ACHN (cell line): ENCODE measurements at regions not wholly inside any gene's neighbourhood (a gene's known extent, or its start where the extent isn't known, plus 50 kb on each side); places are given as distances from the start of the nearest gene placed in this dataset.
A peak's percentile ranks its signal among the peaks of the same experiment; 100 is the strongest.

Source experiments
- DNase-seq: peaks from one replicate; pipeline ENCODE4 v3.0.0-alpha.2; 2015
- in situ Hi-C: cut with HindIII; loops from 2 replicates; pipeline ENCODE4 v1.10.0; 2017; ENCODE audit warnings: low sequenced_read_pairs, low pct_ligation_motif_present, low pct_unique_long_range_greater_than_20kb

GRCh38 chr5:143501310-143502044 lies 98.0 kb upstream of the NR3C1 start:
- no peak for DNase-seq
- in situ Hi-C loops, result no loop called here

GRCh38 chr5:143499480-143500114 lies 96.1 kb upstream of the NR3C1 start:
- no peak for DNase-seq
- in situ Hi-C loops, result no loop called here

GRCh38 chr5:143498821-143499220 lies 95.3 kb upstream of the NR3C1 start:
- no peak for DNase-seq
- in situ Hi-C loops, result no loop called here

GRCh38 chr5:143497749-143498148 lies 94.3 kb upstream of the NR3C1 start:
- DNase-seq, result no peak
- in situ Hi-C loops, result no loop called here

GRCh38 chr5:143496943-143497342 lies 93.5 kb upstream of the NR3C1 start:
- in situ Hi-C loops, result no loop called here
- DNase-seq, result no peak

GRCh38 chr5:143495821-143496275 lies 92.4 kb upstream of the NR3C1 start:
- in situ Hi-C loops, result no loop called here
- DNase-seq, result no peak

GRCh38 chr5:143495110-143495509 lies 91.6 kb upstream of the NR3C1 start:
- DNase-seq, result no peak
- in situ Hi-C loops, result no loop called here

- no peak for DNase-seq
- in situ Hi-C loops, result no loop called here
These were observed 91.1 kb upstream of the NR3C1 start for GRCh38 chr5:143494595-143494994.

- in situ Hi-C loops, result no loop called here
- peak; percentile 41 for DNase-seq
These were observed 90.7 kb upstream of the NR3C1 start for GRCh38 chr5:143494162-143494561.

- DNase-seq, result no peak
These were observed 89.3 kb upstream of the NR3C1 start for GRCh38 chr5:143492783-143493182.

GRCh38 chr5:143491646-143492045 lies 88.2 kb upstream of the NR3C1 start:
- in situ Hi-C loops, result no loop called here
- DNase-seq, result no peak

More at GRCh38 chr5:143492783-143493182, 89.3 kb upstream of the NR3C1 start:
- in situ Hi-C loops, result no loop called here

- in situ Hi-C loops, result no loop called here
- no peak for DNase-seq
These were observed 84.9 kb upstream of the NR3C1 start for GRCh38 chr5:143488381-143488780.

GRCh38 chr5:143484601-143485000 lies 81.1 kb upstream of the NR3C1 start:
- DNase-seq, result no peak
- in situ Hi-C loops, result no loop called here

- no peak for DNase-seq
- in situ Hi-C loops, result no loop called here
These were observed 78.4 kb upstream of the NR3C1 start for GRCh38 chr5:143481697-143482531.

GRCh38 chr5:143480001-143480400 lies 76.5 kb upstream of the NR3C1 start:
- no peak for DNase-seq
- in situ Hi-C loops, result no loop called here

- DNase-seq, result no peak
- in situ Hi-C loops, result no loop called here
These were observed 75.9 kb upstream of the NR3C1 start for GRCh38 chr5:143479394-143479793.

- no peak for DNase-seq
- in situ Hi-C loops, result no loop called here
These were observed 73.2 kb upstream of the NR3C1 start for GRCh38 chr5:143476601-143477211.

- DNase-seq, result no peak
- in situ Hi-C loops, result no loop called here
These were observed 71.1 kb upstream of the NR3C1 start for GRCh38 chr5:143474616-143475015.

GRCh38 chr5:143473481-143473880 lies 70.0 kb upstream of the NR3C1 start:
- in situ Hi-C loops, result no loop called here
- DNase-seq, result no peak
